BJ (cell line): ENCODE measurements at regions not wholly inside any gene's neighbourhood (a gene's known extent, or its start where the extent isn't known, plus 50 kb on each side); places are given as distances from the start of the nearest gene placed in this dataset.
A peak's percentile ranks its signal among the peaks of the same experiment; 100 is the strongest.

Source experiments
- CTCF ChIA-PET: fragments of 350-600 bp; formaldehyde crosslinking; extraction: SDS; loops from one replicate; lab custom pipeline; 2021; ENCODE audit warnings: antibody characterized with exemption, inconsistent platforms; lab: Yijun Ruan, JAX
- POLR2A ChIA-PET: fragments of 300-600 bp; sonication (Branson Sonifier 250); formaldehyde crosslinking; extraction: SDS; loops from one replicate; lab custom pipeline; 2021; ENCODE audit warnings: antibody characterized with exemption; lab: Charles Lee
- DNase-seq: peaks from one replicate; pipeline ENCODE4 v3.0.0-alpha.2; 2011; ENCODE audit warnings: low read depth
- H3K27me3 ChIP-seq: 2 replicates; pipeline ENCODE4 v1.6.0; 2011; ENCODE audit warnings: low read length; ENCODE audit not compliant: control insufficient read depth, insufficient read depth
- H3K36me3 ChIP-seq: 2 replicates; pipeline ENCODE4 v1.5.1; 2011; ENCODE audit warnings: low read length; ENCODE audit not compliant: control insufficient read depth, insufficient read depth
- H3K4me3 ChIP-seq: 2 replicates; pipeline ENCODE4 v1.5.1; 2011; ENCODE audit warnings: low read depth, mild to moderate bottlenecking, control low read depth, low read length
- CTCF ChIP-seq: IDR thresholded peaks from 2 replicates; pipeline ENCODE4 v1.5.1; 2011; ENCODE audit warnings: low read depth, mild to moderate bottlenecking, control low read depth, inconsistent platforms, low read length, moderate library complexity; ENCODE audit not compliant: insufficient read depth

- no peaks in the 10 kb centered on the region for H3K27me3 ChIP-seq
- TF ChIP-seq CTCF, result 0 out of 2 replicates have a peak, but pooled peaks have one; percentile 11
- DNase-seq, result peak; percentile 70
- POLR2A ChIA-PET, result no interaction called here
- no peak overlapping the region for H3K4me3 ChIP-seq
- CTCF ChIA-PET, result no interaction called here
- H3K36me3 ChIP-seq, result no peaks in the 10 kb centered on the region
Measured at GRCh38 chr5:93831449-93831848, 90.0 kb upstream of the POU5F2 start.

- TF ChIP-seq CTCF, result no peak
- Histone ChIP-seq H3K27me3 (no peaks in the 10 kb centered on the region), H3K36me3 (no peaks in the 10 kb centered on the region), H3K4me3 (no peak overlapping the region)
- ChIA-PET CTCF (no interaction called here), POLR2A (no interaction called here)
- no peak for DNase-seq
Measured at GRCh38 chr5:93830893-93831292, 89.5 kb upstream of the POU5F2 start.

GRCh38 chr5:93829346-93829745, 87.9 kb upstream of the POU5F2 start:
- ChIA-PET POLR2A (no interaction called here), CTCF (no interaction called here)
- no peak for TF ChIP-seq CTCF
- DNase-seq, result no peak
- no peaks in the 10 kb centered on the region for H3K27me3 ChIP-seq
- no peak overlapping the region for H3K4me3 ChIP-seq
- no peaks in the 10 kb centered on the region for H3K36me3 ChIP-seq

GRCh38 chr5:93821891-93822415, 80.6 kb upstream of the POU5F2 start:
- CTCF ChIA-PET, result no interaction called here
- no peaks in the 10 kb centered on the region for H3K27me3 ChIP-seq
- no peak overlapping the region for H3K4me3 ChIP-seq
- TF ChIP-seq CTCF, result no peak
- no peak for DNase-seq
- POLR2A ChIA-PET, result no interaction called here
- no peaks in the 10 kb centered on the region for H3K36me3 ChIP-seq

GRCh38 chr5:93819668-93820067, 78.3 kb upstream of the POU5F2 start:
- Histone ChIP-seq H3K36me3 (no peaks in the 10 kb centered on the region), H3K4me3 (no peak overlapping the region), H3K27me3 (no peaks in the 10 kb centered on the region)
- ChIA-PET CTCF (interaction anchor here (1.0 to 1.2 kb wide), 2 partner anchors 14 to 18 kb away, joined by 3 to 4 read pairs; no protein-coding TSS in a partner anchor), POLR2A (no interaction called here)
- no peak for DNase-seq
- no peak for TF ChIP-seq CTCF
